ENCODE measurements at regions not wholly inside any gene's neighbourhood (a gene's known extent, or its start where the extent isn't known, plus 50 kb on each side); places are given as distances from the start of the nearest gene placed in this dataset.

- H3K4me1 Mint-ChIP-seq (ENCODE audit: low read depth, unreplicated experiment): peaks cover 3% of the 10 kb centered on the region
- TF ChIP-seq CTCF (IDR thresholded peaks at IDR 0.05; ENCODE audit: insufficient read depth, low read depth, low read length) (no peak), EZH2 (IDR thresholded peaks at IDR 0.05; ENCODE audit: insufficient read depth, low read length) (no peak)
- no peak for FAIRE-seq
Observed at GRCh38 chr5:143964919-143965318, 153.0 kb downstream of the HMHB1 start.

GRCh38 chr5:143966280-143966679 lies 154.3 kb downstream of the HMHB1 start:
- Histone ChIP-seq H3K9ac (ENCODE audit: low read length) (no peak overlapping the region), H4K20me1 (ENCODE audit: insufficient read depth, low read length) (no peaks in the 10 kb centered on the region), H3K27me3 (ENCODE audit: insufficient read depth, low read length) (no peaks in the 10 kb centered on the region), H3K4me1 (ENCODE audit: insufficient read depth, low read length) (no peaks in the 10 kb centered on the region), H2AFZ (ENCODE audit: low read depth, low read length) (no peak overlapping the region), H3K9me3 (ENCODE audit: insufficient read depth, low read depth, low read length) (no peaks in the 10 kb centered on the region), H3K4me3 (ENCODE audit: insufficient read depth, low read depth, low read length) (no peak overlapping the region), H3K4me2 (ENCODE audit: low read length) (no peak overlapping the region), H3K36me3 (ENCODE audit: insufficient read depth, low read length) (no peaks in the 10 kb centered on the region), H3K79me2 (ENCODE audit: insufficient read depth, low read length) (no peaks in the 10 kb centered on the region), H3K27ac (ENCODE audit: low read depth, low read length) (no peak overlapping the region)
- H3K9me3 Mint-ChIP-seq (ENCODE audit: unreplicated experiment): peaks cover 1% of the 10 kb centered on the region
- H3K27ac Mint-ChIP-seq (ENCODE audit: unreplicated experiment): no peak overlapping the region
- H3K27me3 Mint-ChIP-seq (ENCODE audit: low read depth, unreplicated experiment): no peaks in the 10 kb centered on the region
- FAIRE-seq (no peak), DNase-seq (ENCODE audit: low read depth) (no peak)
- H3K36me3 Mint-ChIP-seq (ENCODE audit: low read depth, unreplicated experiment): no peaks in the 10 kb centered on the region
- H3K4me3 Mint-ChIP-seq (ENCODE audit: unreplicated experiment): no peak overlapping the region
- TF ChIP-seq CTCF (IDR thresholded peaks at IDR 0.05; ENCODE audit: insufficient read depth, low read depth, low read length): no peak
- no peak for TF ChIP-seq EZH2 (IDR thresholded peaks at IDR 0.05; ENCODE audit: insufficient read depth, low read length)
- peaks cover 3% of the 10 kb centered on the region for H3K4me1 Mint-ChIP-seq (ENCODE audit: low read depth, unreplicated experiment)

More at GRCh38 chr5:143964919-143965318, 153.0 kb downstream of the HMHB1 start:
- Mint-ChIP-seq H3K9me3 (ENCODE audit: unreplicated experiment) (no peaks in the 10 kb centered on the region), H3K27me3 (ENCODE audit: low read depth, unreplicated experiment) (no peaks in the 10 kb centered on the region), H3K4me3 (ENCODE audit: unreplicated experiment) (no peak overlapping the region), H3K36me3 (ENCODE audit: low read depth, unreplicated experiment) (no peaks in the 10 kb centered on the region), H3K27ac (ENCODE audit: unreplicated experiment) (no peak overlapping the region)
- no peaks in the 10 kb centered on the region for H3K4me1 ChIP-seq (ENCODE audit: insufficient read depth, low read length)
- no peak overlapping the region for H3K27ac ChIP-seq (ENCODE audit: low read depth, low read length)
- H3K4me3 ChIP-seq (ENCODE audit: insufficient read depth, low read depth, low read length): no peak overlapping the region
- H4K20me1 ChIP-seq (ENCODE audit: insufficient read depth, low read length): no peaks in the 10 kb centered on the region
- H3K79me2 ChIP-seq (ENCODE audit: insufficient read depth, low read length): no peaks in the 10 kb centered on the region
- H3K9ac ChIP-seq (ENCODE audit: low read length): no peak overlapping the region
- H2AFZ ChIP-seq (ENCODE audit: low read depth, low read length): no peak overlapping the region
- no peak overlapping the region for H3K4me2 ChIP-seq (ENCODE audit: low read length)
- no peaks in the 10 kb centered on the region for H3K36me3 ChIP-seq (ENCODE audit: insufficient read depth, low read length)
- no peak for DNase-seq (ENCODE audit: low read depth)
- no peaks in the 10 kb centered on the region for H3K9me3 ChIP-seq (ENCODE audit: insufficient read depth, low read depth, low read length)
- H3K27me3 ChIP-seq (ENCODE audit: insufficient read depth, low read length): no peaks in the 10 kb centered on the region

GRCh38 chr5:143968071-143968878 lies 156.3 kb downstream of the HMHB1 start:
- Histone ChIP-seq H3K79me2 (ENCODE audit: insufficient read depth, low read length) (no peaks in the 10 kb centered on the region), H3K36me3 (ENCODE audit: insufficient read depth, low read length) (no peaks in the 10 kb centered on the region), H3K27ac (ENCODE audit: low read depth, low read length) (no peak overlapping the region), H3K27me3 (ENCODE audit: insufficient read depth, low read length) (no peaks in the 10 kb centered on the region), H3K4me3 (ENCODE audit: insufficient read depth, low read depth, low read length) (no peak overlapping the region), H3K4me2 (ENCODE audit: low read length) (no peak overlapping the region), H3K9me3 (ENCODE audit: insufficient read depth, low read depth, low read length) (no peaks in the 10 kb centered on the region), H3K9ac (ENCODE audit: low read length) (no peak overlapping the region), H3K4me1 (ENCODE audit: insufficient read depth, low read length) (no peaks in the 10 kb centered on the region), H4K20me1 (ENCODE audit: insufficient read depth, low read length) (no peaks in the 10 kb centered on the region), H2AFZ (ENCODE audit: low read depth, low read length) (no peak overlapping the region)
- no peak overlapping the region for H3K27ac Mint-ChIP-seq (ENCODE audit: unreplicated experiment)
- H3K4me1 Mint-ChIP-seq (ENCODE audit: low read depth, unreplicated experiment): peaks cover 3% of the 10 kb centered on the region
- H3K4me3 Mint-ChIP-seq (ENCODE audit: unreplicated experiment): no peak overlapping the region
- H3K9me3 Mint-ChIP-seq (ENCODE audit: unreplicated experiment): peaks cover 1% of the 10 kb centered on the region
- H3K36me3 Mint-ChIP-seq (ENCODE audit: low read depth, unreplicated experiment): no peaks in the 10 kb centered on the region
- no peaks in the 10 kb centered on the region for H3K27me3 Mint-ChIP-seq (ENCODE audit: low read depth, unreplicated experiment)
- DNase-seq (ENCODE audit: low read depth) (peak; percentile 70), FAIRE-seq (peak; percentile 95)
- TF ChIP-seq CTCF (IDR thresholded peaks at IDR 0.05; ENCODE audit: insufficient read depth, low read depth, low read length): peak; percentile 60
- no peak for TF ChIP-seq EZH2 (IDR thresholded peaks at IDR 0.05; ENCODE audit: insufficient read depth, low read length)
